Dendritic cell treated with granulocyte-macrophage colony-stimulating factor and Interleukin-4, amounts not matched to agents 40 ng/mL and 50 ng/mL, for 4 days (primary cell): ENCODE measurements at regions not wholly inside any gene's neighbourhood (a gene's known extent, or its start where the extent isn't known, plus 50 kb on each side); places are given as distances from the start of the nearest gene placed in this dataset.
"Not testable (repeated sequence)": the region's sequence is repeated elsewhere in the genome, so short reads cannot be mapped to it uniquely, and the experiment has no call there.

Experiments used
- H3K27ac Mint-ChIP-seq: one replicate; pipeline ENCODE4 v1.8.0; 2022; ENCODE audit warnings: mild to moderate bottlenecking, mixed read lengths
- H3K27me3 Mint-ChIP-seq: one replicate; pipeline ENCODE4 v1.8.0; 2022; ENCODE audit warnings: mild to moderate bottlenecking, mixed read lengths
- H3K36me3 Mint-ChIP-seq: one replicate; pipeline ENCODE4 v1.8.0; 2022; ENCODE audit warnings: low read depth, mixed read lengths
- H3K4me1 Mint-ChIP-seq: one replicate; pipeline ENCODE4 v1.8.0; 2022; ENCODE audit warnings: low read depth, mixed read lengths
- H3K4me3 Mint-ChIP-seq: one replicate; pipeline ENCODE4 v1.8.0; 2022; ENCODE audit warnings: mild to moderate bottlenecking, moderate library complexity, mixed read lengths
- H3K9me3 Mint-ChIP-seq: one replicate; pipeline ENCODE4 v1.8.0; 2022; ENCODE audit warnings: mixed read lengths
- intact Hi-C: fragments of 100-400 bp; cut with micrococcal nuclease; formaldehyde crosslinking; loops from one replicate; pipeline ENCODE4 v1.15.0; 2022

DNA sequence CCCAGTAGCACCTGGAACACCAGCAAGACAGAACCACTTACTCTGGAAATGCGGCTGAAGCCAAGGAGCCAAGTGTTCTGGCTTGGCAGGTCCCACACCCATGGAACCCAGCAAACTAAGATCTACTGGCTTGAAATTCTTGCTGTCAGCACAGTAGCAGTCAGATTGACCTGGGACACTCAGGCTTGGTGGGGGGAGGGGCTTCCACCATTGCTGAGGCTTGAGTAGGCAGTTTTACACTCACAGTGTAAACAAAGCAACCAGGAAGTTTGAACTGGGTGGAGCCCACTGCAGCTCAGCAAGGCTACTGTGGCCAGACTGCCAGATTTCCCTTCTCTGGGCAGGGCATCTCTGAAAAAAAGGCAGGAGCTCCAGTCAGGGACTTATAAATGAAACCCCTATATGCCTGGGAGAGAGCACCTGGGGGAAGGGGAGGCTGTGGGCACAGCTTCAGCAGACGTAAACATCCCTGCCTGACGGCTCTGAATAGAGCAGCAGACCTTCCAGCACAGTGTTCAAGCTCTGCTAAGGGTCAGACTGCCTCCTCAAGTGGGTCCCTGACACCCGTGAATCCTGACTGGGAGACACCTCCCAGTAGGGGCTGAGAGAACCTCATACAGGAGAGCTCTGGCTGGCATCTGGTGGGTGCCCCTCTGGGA lies 121.2 kb downstream of the MTERF1 start:
- no peak overlapping the region for H3K4me3 Mint-ChIP-seq
- H3K27ac Mint-ChIP-seq: no peak overlapping the region
- no peaks in the 10 kb centered on the region for H3K36me3 Mint-ChIP-seq
- no peaks in the 10 kb centered on the region for H3K27me3 Mint-ChIP-seq
- peaks cover 37% of the 10 kb centered on the region for H3K9me3 Mint-ChIP-seq
- intact Hi-C loops: no loop called here
- no peaks in the 10 kb centered on the region for H3K4me1 Mint-ChIP-seq

- no peaks in the 10 kb centered on the region for H3K36me3 Mint-ChIP-seq
- no peak overlapping the region for H3K27ac Mint-ChIP-seq
- H3K4me1 Mint-ChIP-seq: no peaks in the 10 kb centered on the region
- intact Hi-C loops: no loop called here
- no peaks in the 10 kb centered on the region for H3K27me3 Mint-ChIP-seq
- H3K4me3 Mint-ChIP-seq: no peak overlapping the region
- H3K9me3 Mint-ChIP-seq: peaks cover 12% of the 10 kb centered on the region
Measured at GRCh38 chr7:91767820-91768219, 112.7 kb downstream of the MTERF1 start.

GRCh38 chr7:91771394-91771793 lies 109.1 kb downstream of the MTERF1 start:
- no peaks in the 10 kb centered on the region for H3K27me3 Mint-ChIP-seq
- intact Hi-C loops: no loop called here

DNA sequence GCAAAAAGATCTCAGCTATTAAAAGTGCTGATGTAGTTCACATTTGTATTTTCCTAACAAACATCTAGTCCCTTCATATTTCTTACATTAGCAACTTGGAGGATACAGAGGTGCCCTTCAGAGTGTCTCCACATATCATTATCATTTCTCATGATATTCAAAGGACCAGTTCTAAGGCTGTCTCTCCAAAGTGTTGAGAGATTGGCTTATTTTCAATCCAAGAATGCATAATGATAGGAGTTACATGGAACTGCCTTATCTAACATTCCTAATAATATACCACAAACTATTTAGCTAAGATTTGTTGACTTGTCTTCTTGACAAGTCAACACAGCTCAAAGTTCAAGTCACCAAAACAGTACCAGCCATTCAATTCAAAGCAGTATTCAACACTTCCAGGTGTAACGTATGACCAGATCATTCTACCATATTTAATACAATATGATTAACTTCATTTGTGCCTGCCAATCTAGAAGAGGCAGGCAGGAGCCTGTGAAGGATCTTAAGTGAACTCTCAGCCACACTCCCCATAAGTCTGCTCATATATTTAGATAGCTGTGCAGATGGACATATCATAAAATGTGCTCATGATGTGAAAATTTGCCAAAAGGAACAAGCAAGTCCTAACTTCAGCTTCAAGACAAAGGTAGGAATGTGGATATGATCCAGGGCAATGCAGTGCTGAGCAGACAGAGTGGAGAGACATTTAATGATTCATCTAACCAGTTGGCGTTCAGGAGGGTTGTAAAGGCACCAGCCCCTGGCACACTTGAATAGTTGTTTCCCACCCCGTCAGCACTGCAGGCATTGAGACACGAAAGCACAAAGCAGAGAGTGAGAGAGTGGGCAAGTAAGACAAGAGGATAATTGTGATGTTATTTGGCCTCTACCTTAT lies 108.3 kb downstream of the MTERF1 start:
- H3K27me3 Mint-ChIP-seq: no peaks in the 10 kb centered on the region

More at GRCh38 chr7:91771394-91771793, 109.1 kb downstream of the MTERF1 start:
- H3K9me3 Mint-ChIP-seq: no peaks in the 10 kb centered on the region
- no peak overlapping the region for H3K4me3 Mint-ChIP-seq
- H3K36me3 Mint-ChIP-seq: no peaks in the 10 kb centered on the region
- H3K27ac Mint-ChIP-seq: no peak overlapping the region
- no peaks in the 10 kb centered on the region for H3K4me1 Mint-ChIP-seq

DNA sequence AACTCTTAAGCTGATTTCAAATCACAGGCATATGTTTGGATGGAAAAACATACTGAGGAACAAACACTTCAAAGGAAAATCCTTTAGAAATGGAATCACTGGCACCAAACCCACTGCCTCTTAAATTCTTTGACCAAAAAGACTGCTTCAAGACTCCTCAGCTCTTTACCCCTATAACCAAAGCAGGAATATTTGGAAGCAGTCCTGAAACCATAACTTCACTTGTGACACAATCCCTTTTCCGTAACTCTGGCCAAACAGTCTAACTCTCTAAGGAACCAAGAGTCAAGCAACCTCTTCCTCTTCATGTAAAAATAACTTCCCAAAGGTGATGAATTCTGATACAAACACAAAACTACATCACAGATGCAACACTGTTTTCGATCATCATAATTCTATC lies 104.3 kb downstream of the MTERF1 start:
- Mint-ChIP-seq H3K4me3 (no peak overlapping the region), H3K9me3 (no peaks in the 10 kb centered on the region), H3K27me3 (no peaks in the 10 kb centered on the region), H3K36me3 (no peaks in the 10 kb centered on the region), H3K4me1 (no peaks in the 10 kb centered on the region), H3K27ac (no peak overlapping the region)
- intact Hi-C loops: no loop called here

More for the DNA sequence above, 108.3 kb downstream of the MTERF1 start:
- intact Hi-C loops: no loop called here
- Mint-ChIP-seq H3K4me1 (no peaks in the 10 kb centered on the region), H3K4me3 (no peak overlapping the region), H3K9me3 (no peaks in the 10 kb centered on the region), H3K36me3 (no peaks in the 10 kb centered on the region), H3K27ac (no peak overlapping the region)

- Mint-ChIP-seq H3K4me3 (no peak overlapping the region), H3K9me3 (no peaks in the 10 kb centered on the region), H3K4me1 (no peaks in the 10 kb centered on the region), H3K36me3 (no peaks in the 10 kb centered on the region), H3K27ac (no peak overlapping the region), H3K27me3 (no peaks in the 10 kb centered on the region)
- intact Hi-C loops: no loop called here
Measured at GRCh38 chr7:91777522-91777921, 103.0 kb downstream of the MTERF1 start.

GRCh38 chr7:91778416-91778815 lies 102.1 kb downstream of the MTERF1 start:
- Mint-ChIP-seq H3K9me3 (no peaks in the 10 kb centered on the region), H3K36me3 (no peaks in the 10 kb centered on the region), H3K4me1 (no peaks in the 10 kb centered on the region), H3K27ac (no peak overlapping the region), H3K4me3 (no peak overlapping the region), H3K27me3 (no peaks in the 10 kb centered on the region)
- intact Hi-C loops: no loop called here

GRCh38 chr7:91780521-91780920 lies 100.0 kb downstream of the MTERF1 start:
- Mint-ChIP-seq H3K4me1 (no peaks in the 10 kb centered on the region), H3K36me3 (no peaks in the 10 kb centered on the region), H3K9me3 (no peaks in the 10 kb centered on the region), H3K4me3 (no peak overlapping the region), H3K27ac (no peak overlapping the region), H3K27me3 (no peaks in the 10 kb centered on the region)
- intact Hi-C loops: loop anchor here (5.0 kb wide), 1 partner anchor 688 kb away; no protein-coding TSS in a partner anchor

DNA sequence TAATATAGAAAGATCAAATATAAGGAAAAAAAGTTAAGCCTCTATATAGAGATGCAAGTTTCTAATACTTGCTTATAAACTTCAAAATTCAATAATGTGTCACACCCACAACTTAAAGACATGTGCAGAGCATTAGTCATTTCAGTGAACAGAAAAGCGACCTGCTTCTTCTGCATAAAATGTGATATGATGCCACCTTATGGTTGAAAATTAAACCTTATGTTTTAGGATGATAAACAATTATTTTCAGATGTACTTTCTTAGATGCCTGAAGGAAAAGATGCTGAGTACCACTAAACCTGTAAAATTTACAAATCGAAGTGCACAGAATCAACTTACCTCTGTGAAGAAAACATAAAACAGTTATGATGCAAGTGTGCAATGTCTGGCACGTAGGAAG lies 96.0 kb downstream of the MTERF1 start:
- no peaks in the 10 kb centered on the region for H3K27me3 Mint-ChIP-seq
- no peaks in the 10 kb centered on the region for H3K9me3 Mint-ChIP-seq
- no peak overlapping the region for H3K27ac Mint-ChIP-seq
- intact Hi-C loops: loop anchor here (5.0 kb wide), 1 partner anchor 692 kb away; no protein-coding TSS in a partner anchor
- no peaks in the 10 kb centered on the region for H3K4me1 Mint-ChIP-seq
- H3K4me3 Mint-ChIP-seq: no peak overlapping the region
- H3K36me3 Mint-ChIP-seq: no peaks in the 10 kb centered on the region

GRCh38 chr7:91787931-91788330 lies 92.6 kb downstream of the MTERF1 start:
- Mint-ChIP-seq H3K9me3 (no peaks in the 10 kb centered on the region), H3K27ac (no peak overlapping the region), H3K27me3 (no peaks in the 10 kb centered on the region), H3K4me1 (no peaks in the 10 kb centered on the region), H3K36me3 (no peaks in the 10 kb centered on the region), H3K4me3 (no peak overlapping the region)
- intact Hi-C loops: no loop called here

GRCh38 chr7:91789086-91789485 lies 91.4 kb downstream of the MTERF1 start:
- no peak overlapping the region for H3K27ac Mint-ChIP-seq
- H3K9me3 Mint-ChIP-seq: no peaks in the 10 kb centered on the region
- no peak overlapping the region for H3K4me3 Mint-ChIP-seq
- H3K27me3 Mint-ChIP-seq: no peaks in the 10 kb centered on the region
- H3K36me3 Mint-ChIP-seq: no peaks in the 10 kb centered on the region
- no peaks in the 10 kb centered on the region for H3K4me1 Mint-ChIP-seq
- intact Hi-C loops: no loop called here

DNA sequence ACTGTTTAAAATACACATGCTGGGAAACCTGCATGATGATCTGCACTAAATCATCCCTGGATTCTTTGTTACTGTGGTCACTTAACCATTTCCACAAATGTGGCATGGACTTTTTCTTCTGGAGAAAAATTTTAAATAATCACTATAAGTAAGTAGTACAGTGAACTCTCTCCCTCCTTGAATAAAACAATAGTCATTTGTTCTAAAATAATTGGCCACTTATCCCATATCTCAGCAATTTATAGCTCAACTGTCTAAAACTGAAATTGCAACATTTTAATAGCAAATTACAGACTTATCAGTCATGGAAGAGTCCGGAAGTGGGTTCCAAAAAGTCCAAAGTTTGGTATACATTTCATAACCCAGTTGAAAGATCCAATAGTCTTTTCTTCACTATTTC lies 90.9 kb downstream of the MTERF1 start:
- Mint-ChIP-seq H3K27ac (no peak overlapping the region), H3K27me3 (no peaks in the 10 kb centered on the region), H3K9me3 (no peaks in the 10 kb centered on the region), H3K4me1 (no peaks in the 10 kb centered on the region), H3K36me3 (no peaks in the 10 kb centered on the region), H3K4me3 (no peak overlapping the region)
- intact Hi-C loops: no loop called here

DNA sequence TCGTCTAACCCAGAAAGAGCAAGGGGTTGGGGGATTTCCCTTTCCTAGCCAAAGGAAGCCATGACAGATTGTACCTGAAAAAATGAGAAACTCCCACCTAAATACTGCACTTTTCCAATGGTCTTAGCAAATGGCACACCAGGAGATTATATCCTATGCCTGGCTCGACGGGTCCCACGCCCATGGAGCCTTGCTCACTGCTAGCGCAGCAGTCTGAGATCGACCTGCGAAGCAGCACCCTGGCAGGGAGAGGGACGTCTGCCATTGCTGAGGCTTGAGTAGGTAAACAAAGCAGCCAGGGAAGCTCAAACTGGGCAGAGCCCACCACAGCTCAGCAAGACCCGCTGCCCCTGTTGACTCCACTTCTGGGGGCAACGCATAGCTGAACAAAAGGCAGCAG lies 89.9 kb downstream of the MTERF1 start:
- H3K36me3 Mint-ChIP-seq, H3K9me3 Mint-ChIP-seq, H3K27me3 Mint-ChIP-seq, H3K4me1 Mint-ChIP-seq, H3K4me3 Mint-ChIP-seq, H3K27ac Mint-ChIP-seq, intact Hi-C loops: not testable (repeated sequence)

- Mint-ChIP-seq H3K4me1 (no peaks in the 10 kb centered on the region), H3K27me3 (no peaks in the 10 kb centered on the region), H3K9me3 (no peaks in the 10 kb centered on the region), H3K27ac (no peak overlapping the region), H3K36me3 (no peaks in the 10 kb centered on the region), H3K4me3 (no peak overlapping the region)
- intact Hi-C loops: no loop called here
Measured at GRCh38 chr7:91796122-91796521, 84.4 kb downstream of the MTERF1 start.
